ENCODE measurements at regions not wholly inside any gene's neighbourhood (a gene's known extent, or its start where the extent isn't known, plus 50 kb on each side); places are given as distances from the start of the nearest gene placed in this dataset.

- TF ChIP-seq CTCF (IDR thresholded peaks at IDR 0.05) (no peak), POLR2AphosphoS5 (IDR thresholded peaks at IDR 0.05) (no peak), POLR2A (IDR thresholded peaks at IDR 0.05) (no peak), EP300 (IDR thresholded peaks at IDR 0.05) (no peak)
Measured at GRCh38 chr6:6915219-6915618, 192.5 kb upstream of the RREB1 start.
